K562 (cell line): ENCODE measurements at regions not wholly inside any gene's neighbourhood (a gene's known extent, or its start where the extent isn't known, plus 50 kb on each side); places are given as distances from the start of the nearest gene placed in this dataset.
A peak's percentile ranks its signal among the peaks of the same experiment; 100 is the strongest.

Experiments
- ARID3A ChIP-seq: IDR thresholded peaks from 2 replicates; pipeline ENCODE4 v1.6.1; 2012; ENCODE audit warnings: low read depth, low read length, improper control_type of control experiment, borderline replicate concordance
- E2F5 ChIP-seq: sonication (generic); formaldehyde crosslinking; IDR thresholded peaks from 2 replicates; pipeline ENCODE4 v1.8.0; 2022; ENCODE audit warnings: mild to moderate bottlenecking, missing genetic modification reagents
- EHMT2 ChIP-seq: fragments of 450-650 bp; IDR thresholded peaks from 2 replicates; pipeline ENCODE4 v1.6.1; 2018; ENCODE audit warnings: antibody characterized with exemption
- EP400 ChIP-seq: fragments of 450-650 bp; IDR thresholded peaks from 2 replicates; pipeline ENCODE4 v1.6.1; 2017; ENCODE audit warnings: antibody characterized with exemption, mild to moderate bottlenecking, moderate library complexity
- KLF13 ChIP-seq: fragments of 450-650 bp; IDR thresholded peaks from 2 replicates; pipeline ENCODE4 v1.6.1; 2016; ENCODE audit warnings: missing genetic modification characterization, low read depth, mild to moderate bottlenecking, missing compliant biosample characterization, moderate library complexity, borderline replicate concordance
- PBX2 ChIP-seq, 2 experiments: IDR thresholded peaks in 1 of 2; conservative IDR thresholded peaks in 1 of 2; 2 replicates each; pipeline ENCODE4 v1.6.1; 2016; ENCODE audit warnings: low read depth in 2 of 2, mild to moderate bottlenecking in 1 of 2, missing compliant biosample characterization in 1 of 2, missing genetic modification characterization in 1 of 2, moderate library complexity in 1 of 2
- PTBP1 ChIP-seq: fragments of 200-400 bp; formaldehyde crosslinking; IDR thresholded peaks from 2 replicates; pipeline ENCODE4 v1.6.1; 2017; ENCODE audit warnings: low read depth, low read length
- REST ChIP-seq, 2 experiments: fragments of 450-650 bp; formaldehyde crosslinking in 1 of 2; IDR thresholded peaks; 2 replicates each; pipeline versions ENCODE4 v1.4.0 to v1.6.1; 2014 to 2020; ENCODE audit warnings: mild to moderate bottlenecking in 2 of 2, borderline replicate concordance in 1 of 2, low read depth in 1 of 2
- SP2 ChIP-seq: IDR thresholded peaks from 2 replicates; pipeline ENCODE4 v1.6.1; 2011; ENCODE audit warnings: mild to moderate bottlenecking, low read depth, low read length, moderate library complexity; ENCODE audit not compliant: poor library complexity, severe bottlenecking; ENCODE audit errors: extremely low read depth
- ZNF347 ChIP-seq: fragments of 450-650 bp; formaldehyde crosslinking; IDR thresholded peaks from 2 replicates; pipeline ENCODE4 v1.4.0; 2020; ENCODE audit warnings: low read depth, mild to moderate bottlenecking, moderate library complexity
- ZNF589 ChIP-seq: fragments of 200-800 bp; sonication (Bioruptor generic); IDR thresholded peaks from 2 replicates; pipeline ENCODE4 v1.6.1; 2016; ENCODE audit warnings: low read depth, missing genetic modification characterization, missing compliant biosample characterization

- TF ChIP-seq PBX2 (CRISPR knock-in tag; IDR thresholded peaks at IDR 0.05; ENCODE audit: low read depth), result no peak
- TF ChIP-seq PBX2 (tag; conservative IDR thresholded peaks at IDR 0.05; ENCODE audit: low read depth), result peak; percentile 66
- TF ChIP-seq EHMT2, result peak; percentile 96
- peak; percentile 98 for TF ChIP-seq REST (IDR thresholded peaks at IDR 0.05; ENCODE audit: borderline replicate concordance)
- peak; percentile 93 for TF ChIP-seq REST (CRISPR knock-in tag; IDR thresholded peaks at IDR 0.05; ENCODE audit: low read depth)
- TF ChIP-seq SP2, result no peak
- no peak for TF ChIP-seq ARID3A
- no peak for TF ChIP-seq ZNF347 (CRISPR knock-in tag)
- TF ChIP-seq EP400, result no peak
- no peak for TF ChIP-seq ZNF589 (CRISPR knock-in tag)
- no peak for TF ChIP-seq PTBP1
- no peak for TF ChIP-seq E2F5
- TF ChIP-seq KLF13 (tag), result no peak
These were observed 142.8 kb downstream of the VRK1 start (continued) for GRCh38 chr14:96940009-96940408.
